K562 (cell line): ENCODE measurements at regions not wholly inside any gene's neighbourhood (a gene's known extent, or its start where the extent isn't known, plus 50 kb on each side); places are given as distances from the start of the nearest gene placed in this dataset.

Experiments used
- ATAC-seq: fragments of 200-7000 bp; cut with Tn5 transposase; 3 replicates; pipeline ENCODE4 v1.9.1; 2020; ENCODE audit warnings: moderate library complexity
- BruUV-seq: library from RNA; stranded (reverse); fragments of 400-500 nt; replicated peaks from 2 replicates; lab custom pipeline; 2021; lab: Mats Ljungman, UMichigan
- CTCF ChIA-PET: fragments of 300-600 bp; formaldehyde crosslinking; extraction: SDS; loops from one replicate; lab custom pipeline; 2021; ENCODE audit warnings: low intra/inter-chr PET ratio; lab: Yijun Ruan, JAX
- POLR2A ChIA-PET: fragments of 300-600, 350-650 bp; sonication (Branson Sonifier 250); formaldehyde crosslinking; extraction: SDS; loops from one replicate; lab custom pipeline; 2021; ENCODE audit warnings: antibody characterized with exemption, inconsistent platforms; lab: Yijun Ruan, JAX
- DNase-seq, 4 experiments: peaks; one replicate each; pipeline versions ENCODE4 v3.0.0 to v3.0.0-alpha.2; 2011 to 2018; ENCODE audit warnings: low spot score in 3 of 4, mixed read lengths in 3 of 4; ENCODE audit errors: extremely low read depth in 1 of 4
- FAIRE-seq: peaks from 2 replicates; lab custom pipeline; 2011; peaks lifted over from hg19 to GRCh38; lab: Jason Lieb, UNC
- H2AFZ ChIP-seq: 2 replicates; pipeline ENCODE4 v1.6.0; 2011; ENCODE audit warnings: low read depth, low read length, control low read depth, inconsistent platforms
- H3K27ac ChIP-seq: fragments of 200-600 bp; 3 replicates; pipeline ENCODE4 v1.8.0; 2011; ENCODE audit warnings: low read depth, mild to moderate bottlenecking, control low read depth, inconsistent platforms, low read length, moderate library complexity, mixed read lengths; ENCODE audit errors: extremely low read depth
- H3K27me3 ChIP-seq, 2 experiments: fragments of 300-600 bp in 1 of 2; 2 replicates in 1 of 2; 3 replicates in 1 of 2; pipeline versions ENCODE4 v1.6.0 to v1.8.0; 2011; ENCODE audit warnings: inconsistent platforms in 2 of 2, low read length in 2 of 2, mild to moderate bottlenecking in 1 of 2, mixed read lengths in 1 of 2, moderate library complexity in 1 of 2; ENCODE audit not compliant: control insufficient read depth in 2 of 2, insufficient read depth in 2 of 2
- H3K36me3 ChIP-seq: fragments of 300-600 bp; 3 replicates; pipeline ENCODE4 v1.8.0; 2011; ENCODE audit warnings: mild to moderate bottlenecking, low read length, inconsistent platforms; ENCODE audit not compliant: control insufficient read depth, insufficient read depth
- H3K4me1 ChIP-seq, 2 experiments: fragments of 200-600 bp in 1 of 2; replicated peaks in 1 of 2; 2 replicates in 1 of 2; 3 replicates in 1 of 2; pipeline versions ENCODE4 v1.5.1 to v1.8.0; 2011; ENCODE audit warnings: inconsistent platforms in 2 of 2, low read length in 2 of 2, mild to moderate bottlenecking in 1 of 2, mixed read lengths in 1 of 2, moderate library complexity in 1 of 2; ENCODE audit not compliant: control insufficient read depth in 2 of 2, insufficient read depth in 2 of 2
- H3K4me2 ChIP-seq: 2 replicates; pipeline ENCODE4 v1.6.1; 2011; ENCODE audit warnings: low read length, control low read depth, inconsistent platforms, mixed read lengths; ENCODE audit not compliant: insufficient read depth
- H3K4me3 ChIP-seq: fragments of 200-600 bp; sonication (generic), shearing (Covaris generic); 2 replicates; pipeline ENCODE4 v1.5.1; 2016; ENCODE audit warnings: control low read depth, inconsistent platforms
- H3K79me2 ChIP-seq: fragments of 200-600 bp; 3 replicates; pipeline ENCODE4 v1.8.0; 2011; ENCODE audit warnings: low read length, inconsistent platforms; ENCODE audit not compliant: control insufficient read depth, insufficient read depth
- H3K9ac ChIP-seq, 2 experiments: 2 replicates each; pipeline versions ENCODE4 v1.6.0 to v1.6.1; 2011; ENCODE audit warnings: low read depth in 2 of 2, low read length in 2 of 2, control low read depth in 1 of 2, inconsistent platforms in 1 of 2, mild to moderate bottlenecking in 1 of 2, mixed read lengths in 1 of 2; ENCODE audit not compliant: insufficient read depth in 1 of 2
- H3K9me1 ChIP-seq: one replicate; pipeline ENCODE4 v1.6.0; 2011; ENCODE audit warnings: inconsistent platforms, mild to moderate bottlenecking, low read length, moderate library complexity; ENCODE audit not compliant: control insufficient read depth, insufficient read depth
- H3K9me3 ChIP-seq: replicated peaks from 2 replicates; pipeline ENCODE4 v1.5.1; 2011; ENCODE audit warnings: low read depth, low read length, inconsistent platforms; ENCODE audit not compliant: control insufficient read depth, insufficient read depth
- H4K20me1 ChIP-seq: replicated peaks from 2 replicates; pipeline ENCODE4 v1.6.1; 2011; ENCODE audit warnings: low read length, inconsistent platforms, mixed read lengths; ENCODE audit not compliant: control insufficient read depth, insufficient read depth
- CXXC5 ChIP-seq: fragments of 250-450 bp; sonication (Bioruptor Pico); IDR thresholded peaks from 2 replicates; pipeline ENCODE4 v1.8.0; 2022; ENCODE audit warnings: inconsistent platforms, mild to moderate bottlenecking, moderate library complexity
- EGR1 ChIP-seq: fragments of 450-650 bp; conservative IDR thresholded peaks from 2 replicates; pipeline ENCODE4 v1.6.1; 2017; ENCODE audit warnings: mild to moderate bottlenecking
- EP300 ChIP-seq: IDR thresholded peaks from 2 replicates; pipeline ENCODE4 v1.6.1; 2012; ENCODE audit warnings: low read length, improper control_type of control experiment
- GATAD2A ChIP-seq: fragments of 450-650 bp; IDR thresholded peaks from 2 replicates; pipeline ENCODE4 v1.6.1; 2017
- JUNB ChIP-seq: fragments of 450-650 bp; formaldehyde crosslinking; conservative IDR thresholded peaks from 2 replicates; pipeline ENCODE4 v1.4.0; 2020; ENCODE audit warnings: mild to moderate bottlenecking
- KLF1 ChIP-seq: fragments of 450-650 bp; IDR thresholded peaks from 2 replicates; pipeline ENCODE4 v1.6.1; 2016; ENCODE audit warnings: missing genetic modification characterization, missing compliant biosample characterization
- MTA2 ChIP-seq: fragments of 450-650 bp; IDR thresholded peaks from 2 replicates; pipeline ENCODE4 v1.6.1; 2016; ENCODE audit warnings: low read depth
- STAT5B ChIP-seq: fragments of 250-450 bp; sonication (Bioruptor Pico); IDR thresholded peaks from 2 replicates; pipeline ENCODE4 v1.8.0; 2021; ENCODE audit warnings: mild to moderate bottlenecking, inconsistent platforms
- SUPT5H ChIP-seq: fragments of 450-650 bp; IDR thresholded peaks from 2 replicates; pipeline ENCODE4 v1.6.1; 2016
- ZNF124 ChIP-seq: sonication (generic); formaldehyde crosslinking; IDR thresholded peaks from 2 replicates; pipeline ENCODE4 v1.8.1; 2022; ENCODE audit warnings: missing genetic modification reagents
- ZNF175 ChIP-seq: fragments of 200-800 bp; sonication (Bioruptor generic); IDR thresholded peaks from 2 replicates; pipeline ENCODE4 v1.6.1; 2016; ENCODE audit warnings: low read depth, mild to moderate bottlenecking, missing genetic modification characterization, missing compliant biosample characterization
- ZNF239 ChIP-seq: fragments of 250-450 bp; sonication (Bioruptor Pico); IDR thresholded peaks from 2 replicates; pipeline ENCODE4 v1.4.0; 2020; ENCODE audit warnings: mild to moderate bottlenecking
- WGBS: fragments of 100-300 bp; shearing (Covaris generic); methylation state at CpG from one replicate; pipeline ENCODE4 v1.1.6; 2016; ENCODE audit warnings: low coverage, mixed read lengths; ENCODE audit not compliant: insufficient coverage; ENCODE audit errors: missing lambda C conversion rate; 5-methylcytosine and 5-hydroxymethylcytosine counted together
- in situ Hi-C: fragments of 300-500 bp; cut with MboI; formaldehyde crosslinking; loops from 4 replicates; pipeline ENCODE4 v1.15.0; 2018; ENCODE audit warnings: inconsistent platforms, mixed read lengths
- intact Hi-C: fragments of 100-400 bp; cut with micrococcal nuclease; formaldehyde crosslinking; loops from 2 replicates; pipeline ENCODE4 v1.14.2; 2022
- TF ChIP-seq, protein P1 (sequence below): sonication (generic); formaldehyde crosslinking; IDR thresholded peaks from 2 replicates; pipeline ENCODE4 v1.8.0; 2022; ENCODE audit warnings: missing genetic modification reagents, mild to moderate bottlenecking, borderline replicate concordance

DNA sequence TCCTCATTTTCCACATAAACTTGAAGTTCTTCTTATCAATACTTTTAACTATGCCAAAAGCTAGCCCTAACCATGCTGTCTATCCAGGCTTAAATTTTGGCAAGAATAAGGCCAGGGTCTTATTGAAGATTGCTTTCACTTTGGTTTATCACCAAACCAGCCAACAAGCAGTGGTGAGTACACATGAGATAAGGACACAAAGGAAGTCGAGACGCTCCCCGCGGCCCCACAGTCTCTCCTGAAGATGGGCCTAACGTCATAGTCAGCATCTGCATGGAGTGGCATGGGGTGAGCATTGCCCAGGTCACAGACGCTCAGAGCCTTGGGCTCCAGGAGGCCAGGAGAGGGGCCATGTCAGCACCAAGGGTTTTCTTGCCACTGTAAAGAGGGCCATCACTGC is 80.3 kb downstream of the ATPSCKMT start (continued):
- TF ChIP-seq ZNF175 (CRISPR knock-in tag), result no peak
- no peak for TF ChIP-seq JUNB
- TF ChIP-seq SUPT5H, result no peak

DNA sequence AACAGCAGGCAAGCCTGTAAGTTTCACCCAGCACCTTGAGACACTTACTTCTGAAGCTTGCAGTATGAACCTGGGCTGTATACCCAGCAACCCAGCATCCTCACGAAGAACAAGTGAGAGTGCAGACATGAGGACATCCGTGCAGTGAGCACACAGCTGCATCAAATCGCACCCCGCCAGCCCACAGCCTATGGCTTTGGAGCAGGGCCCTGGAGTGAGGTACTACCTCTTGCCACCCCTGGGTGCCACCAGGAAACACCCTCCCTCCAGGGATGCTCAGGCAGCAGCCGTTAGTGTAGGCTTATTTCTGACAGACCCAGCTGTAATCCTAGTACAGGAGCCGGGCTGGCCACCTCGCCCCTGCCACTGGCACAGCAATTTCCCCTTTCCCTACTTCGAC is 81.4 kb downstream of the ATPSCKMT start:
- H3K27ac ChIP-seq, result no peak overlapping the region
- no peaks in the 10 kb centered on the region for H3K9me3 ChIP-seq
- ChIA-PET POLR2A (no interaction called here), CTCF (no interaction called here)
- no TSS peak for BruUV-seq
- peak; percentile 42 for ATAC-seq
- no peaks in the 10 kb centered on the region for H3K36me3 ChIP-seq
- no peak overlapping the region for H3K9ac ChIP-seq
- H3K79me2 ChIP-seq, result no peaks in the 10 kb centered on the region
- TF ChIP-seq STAT5B (CRISPR knock-in tag) (no peak), GATAD2A (no peak), MTA2 (no peak), EP300 (no peak), ZNF124 (CRISPR knock-in tag) (no peak), KLF1 (tag) (no peak), CXXC5 (CRISPR knock-in tag) (no peak), EGR1 (no peak), ZNF239 (CRISPR knock-in tag) (no peak)
- TF ChIP-seq, protein P1, sequence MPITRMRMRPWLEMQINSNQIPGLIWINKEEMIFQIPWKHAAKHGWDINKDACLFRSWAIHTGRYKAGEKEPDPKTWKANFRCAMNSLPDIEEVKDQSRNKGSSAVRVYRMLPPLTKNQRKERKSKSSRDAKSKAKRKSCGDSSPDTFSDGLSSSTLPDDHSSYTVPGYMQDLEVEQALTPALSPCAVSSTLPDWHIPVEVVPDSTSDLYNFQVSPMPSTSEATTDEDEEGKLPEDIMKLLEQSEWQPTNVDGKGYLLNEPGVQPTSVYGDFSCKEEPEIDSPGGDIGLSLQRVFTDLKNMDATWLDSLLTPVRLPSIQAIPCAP (CRISPR knock-in tag), result no peak
- no peak overlapping the region for H2AFZ ChIP-seq
- no peak overlapping the region for H3K4me2 ChIP-seq
- WGBS, result under 1% methylated on average over 8 of the region's 8 CpGs
- no peaks in the 10 kb centered on the region for H3K9me1 ChIP-seq
- H3K27me3 ChIP-seq, result no peaks in the 10 kb centered on the region
- no peak overlapping the region for H3K4me3 ChIP-seq
- no peak for FAIRE-seq
- in situ Hi-C loops (no loop called here), intact Hi-C loops (no loop called here)
- H4K20me1 ChIP-seq, result no peaks in the 10 kb centered on the region
- no peaks in the 10 kb centered on the region; a peak in 1 of 5 replicates for H3K4me1 ChIP-seq
- no peak for DNase-seq
